Ishikawa (cell line): ENCODE measurements at regions not wholly inside any gene's neighbourhood (a gene's known extent, or its start where the extent isn't known, plus 50 kb on each side); places are given as distances from the start of the nearest gene placed in this dataset.

Source experiments
- CEBPB ChIP-seq: IDR thresholded peaks from 2 replicates; pipeline ENCODE4 v1.6.1; 2012
- CREB1 ChIP-seq: IDR thresholded peaks from 2 replicates; pipeline ENCODE4 v1.6.1; 2012; ENCODE audit warnings: low read depth
- EGR1 ChIP-seq: IDR thresholded peaks from 2 replicates; pipeline ENCODE4 v1.6.1; 2012
- EP300 ChIP-seq: IDR thresholded peaks from 2 replicates; pipeline ENCODE4 v1.6.1; 2012; ENCODE audit warnings: borderline replicate concordance
- FOXM1 ChIP-seq: IDR thresholded peaks from 2 replicates; pipeline ENCODE4 v1.6.1; 2012; ENCODE audit warnings: low read depth, borderline replicate concordance
- MAX ChIP-seq: IDR thresholded peaks from 2 replicates; pipeline ENCODE4 v1.6.1; 2012
- NFIC ChIP-seq: IDR thresholded peaks from 2 replicates; pipeline ENCODE4 v1.6.1; 2012
- RAD21 ChIP-seq: IDR thresholded peaks from 2 replicates; pipeline ENCODE4 v1.6.1; 2012; ENCODE audit warnings: low read depth
- REST ChIP-seq: IDR thresholded peaks from 2 replicates; pipeline ENCODE4 v1.6.1; 2012; ENCODE audit warnings: low read depth, mild to moderate bottlenecking
- TAF1 ChIP-seq: IDR thresholded peaks from 2 replicates; pipeline ENCODE4 v1.6.1; 2012; ENCODE audit warnings: low read depth, mild to moderate bottlenecking
- TCF12 ChIP-seq: IDR thresholded peaks from 2 replicates; pipeline ENCODE4 v1.6.1; 2012; ENCODE audit warnings: low read depth
- TEAD4 ChIP-seq: IDR thresholded peaks from 2 replicates; pipeline ENCODE4 v1.6.1; 2012
- USF1 ChIP-seq: IDR thresholded peaks from 2 replicates; pipeline ENCODE4 v1.6.1; 2012
- YY1 ChIP-seq: IDR thresholded peaks from 2 replicates; pipeline ENCODE4 v1.6.1; 2012; ENCODE audit warnings: low read depth
- ZBTB7A ChIP-seq: IDR thresholded peaks from 2 replicates; pipeline ENCODE4 v1.6.1; 2012; ENCODE audit warnings: low read depth

- TF ChIP-seq TEAD4 (no peak), FOXM1 (no peak), TCF12 (no peak), EP300 (no peak), MAX (no peak), REST (no peak)
These were observed 222.9 kb upstream of the ANKRD55 start for GRCh38 chr5:56456002-56456401.

GRCh38 chr5:56455417-56455816 is 222.3 kb upstream of the ANKRD55 start:
- TF ChIP-seq TAF1, result no peak
- no peak for TF ChIP-seq MAX
- no peak for TF ChIP-seq EGR1
- TF ChIP-seq CREB1, result no peak
- TF ChIP-seq USF1, result no peak
- no peak for TF ChIP-seq TEAD4
- TF ChIP-seq TCF12, result no peak
- no peak for TF ChIP-seq RAD21
- TF ChIP-seq EP300, result no peak
- TF ChIP-seq CEBPB, result no peak
- no peak for TF ChIP-seq FOXM1
- no peak for TF ChIP-seq ZBTB7A
- TF ChIP-seq REST, result peak; percentile 30; the same call in 1 of the 2 replicates
- TF ChIP-seq YY1, result no peak
- 0 out of 2 replicates have a peak, but pooled peaks have one; percentile 18 for TF ChIP-seq NFIC

GRCh38 chr5:56454219-56454862 is 221.2 kb upstream of the ANKRD55 start:
- TF ChIP-seq EGR1 (no peak), FOXM1 (no peak), REST (no peak), TAF1 (no peak), MAX (no peak), CEBPB (peak; percentile 98)

- TF ChIP-seq EP300, result no peak
- TF ChIP-seq TEAD4, result no peak
- TF ChIP-seq CEBPB, result no peak
- TF ChIP-seq ZBTB7A, result no peak
- no peak for TF ChIP-seq CREB1
These were observed 218.6 kb upstream of the ANKRD55 start for GRCh38 chr5:56451742-56452141.

GRCh38 chr5:56450766-56451165 is 217.6 kb upstream of the ANKRD55 start:
- TF ChIP-seq TAF1 (no peak), CREB1 (no peak), EP300 (no peak), EGR1 (no peak), ZBTB7A (no peak), REST (no peak), FOXM1 (no peak), YY1 (no peak), TEAD4 (no peak), TCF12 (no peak), RAD21 (no peak), USF1 (no peak), MAX (no peak)
